ENCODE measurements at regions not wholly inside any gene's neighbourhood (a gene's known extent, or its start where the extent isn't known, plus 50 kb on each side); places are given as distances from the start of the nearest gene placed in this dataset.
"Not testable (repeated sequence)": the region's sequence is repeated elsewhere in the genome, so short reads cannot be mapped to it uniquely, and the experiment has no call there.

DNA sequence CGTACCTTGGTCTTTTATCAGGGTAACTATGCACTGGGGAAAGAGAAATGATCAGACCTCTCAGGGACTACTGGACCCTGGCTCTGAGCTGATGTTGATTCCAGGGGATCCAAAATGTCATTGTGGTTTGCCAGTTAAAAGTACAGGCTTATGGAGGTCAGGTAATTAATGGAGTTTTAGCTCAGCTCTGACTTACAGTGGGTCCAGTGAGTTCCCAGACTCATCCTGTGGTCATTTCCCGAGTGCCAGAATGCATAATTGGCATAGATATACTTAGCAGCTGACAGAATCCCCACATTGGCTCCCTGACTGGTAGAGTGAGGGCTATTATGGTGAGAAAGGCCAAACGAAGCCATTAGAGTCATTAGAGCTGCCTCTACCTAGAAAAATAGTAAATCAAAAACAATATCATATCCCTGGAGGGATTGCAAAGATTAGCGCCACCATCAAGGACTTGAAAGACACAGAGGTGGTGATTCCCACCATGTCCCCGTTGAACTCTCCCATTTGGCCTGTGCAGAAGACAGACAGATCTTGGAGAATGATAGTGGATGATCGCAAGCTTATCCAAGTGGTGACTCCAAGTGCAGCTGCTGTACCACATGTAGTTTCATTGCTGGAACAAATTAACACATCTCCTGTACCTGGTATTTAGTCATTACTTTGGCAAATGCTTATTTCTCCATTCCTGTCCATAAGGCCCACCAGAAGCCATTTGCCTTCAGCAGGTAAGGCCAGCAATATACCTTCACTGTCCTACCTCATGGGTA, 152.4 kb downstream of the THBS2 start:
- DNase-seq (ENCODE audit: low spot score): no peak

DNA sequence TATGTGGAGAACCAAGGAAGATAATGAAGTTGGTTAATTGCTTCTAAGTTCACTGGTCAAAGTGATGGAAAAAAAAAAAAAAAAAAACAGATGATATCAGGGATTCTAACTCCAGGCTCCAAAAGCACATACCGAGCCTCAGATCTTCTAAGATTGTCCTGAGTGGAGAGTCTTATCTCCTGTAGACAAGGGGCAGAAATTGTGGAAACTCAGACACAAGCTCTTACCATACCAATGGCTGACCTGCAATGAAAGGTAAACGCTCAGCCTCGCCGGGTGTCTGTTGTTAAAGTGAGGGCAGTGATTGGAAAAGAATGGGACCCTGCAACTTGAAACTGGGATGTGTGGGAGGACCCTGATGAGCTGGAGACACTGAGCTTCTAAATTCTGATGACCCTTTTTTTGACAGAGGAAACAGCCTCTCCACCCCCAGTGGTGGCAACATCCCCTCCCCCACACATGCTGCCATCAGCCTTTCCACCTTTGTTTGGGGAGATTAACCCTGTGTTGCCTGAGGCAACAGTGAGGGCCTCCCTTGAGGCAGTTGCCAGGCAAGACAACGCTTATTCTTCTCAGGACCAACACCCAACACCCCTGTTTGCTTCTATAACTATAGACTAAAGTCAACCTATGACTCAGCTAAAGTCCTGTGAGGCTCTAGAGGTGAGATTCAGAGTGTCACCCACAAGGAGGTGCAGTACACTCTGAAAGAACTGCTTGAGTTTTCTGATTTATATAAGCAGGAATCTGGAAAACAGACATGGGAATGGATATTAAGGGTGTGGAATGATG, 154.0 kb downstream of the THBS2 start:
- DNase-seq (ENCODE audit: low spot score): no peak

DNA sequence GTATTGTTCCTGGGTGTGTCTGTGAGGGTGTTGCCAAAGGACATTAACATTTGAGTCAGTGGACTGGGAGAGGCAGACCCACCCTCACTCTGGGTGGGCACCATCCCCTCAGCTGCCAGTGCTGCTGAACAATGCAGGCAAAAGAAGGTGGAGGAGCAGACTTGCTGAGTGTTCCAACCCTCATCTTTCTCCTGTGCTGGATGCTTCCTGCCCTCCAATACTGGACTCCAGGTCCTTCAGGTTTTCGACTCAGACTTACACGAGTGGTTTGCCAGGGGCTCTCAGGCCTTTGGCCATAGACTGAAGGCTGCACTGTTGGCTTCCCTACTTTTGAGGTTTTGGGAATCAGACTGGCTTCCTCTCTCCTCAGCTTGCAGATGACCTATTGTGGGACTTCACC, 155.0 kb downstream of the THBS2 start:
- not testable (repeated sequence) for DNase-seq (ENCODE audit: low spot score)

DNA sequence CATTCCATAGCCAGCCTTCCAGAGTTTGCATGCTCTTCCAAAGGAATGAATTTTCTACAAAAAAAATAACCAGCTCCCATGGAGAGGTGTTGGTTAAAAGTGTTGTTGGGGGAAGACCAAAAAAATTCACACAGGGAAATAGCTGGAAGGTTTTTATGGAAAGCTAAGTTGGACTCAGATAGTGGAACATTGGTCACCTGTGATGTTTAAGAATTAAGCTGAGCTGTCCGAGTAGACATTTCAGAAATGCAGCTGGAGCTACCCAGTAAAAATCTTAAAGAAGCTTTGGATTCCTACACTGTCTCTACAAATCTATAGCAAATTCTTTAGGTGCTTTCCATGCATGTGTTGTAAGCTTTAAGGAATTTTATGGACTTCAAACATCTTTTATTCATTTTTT, 155.5 kb downstream of the THBS2 start:
- no peak for DNase-seq (ENCODE audit: low spot score)

DNA sequence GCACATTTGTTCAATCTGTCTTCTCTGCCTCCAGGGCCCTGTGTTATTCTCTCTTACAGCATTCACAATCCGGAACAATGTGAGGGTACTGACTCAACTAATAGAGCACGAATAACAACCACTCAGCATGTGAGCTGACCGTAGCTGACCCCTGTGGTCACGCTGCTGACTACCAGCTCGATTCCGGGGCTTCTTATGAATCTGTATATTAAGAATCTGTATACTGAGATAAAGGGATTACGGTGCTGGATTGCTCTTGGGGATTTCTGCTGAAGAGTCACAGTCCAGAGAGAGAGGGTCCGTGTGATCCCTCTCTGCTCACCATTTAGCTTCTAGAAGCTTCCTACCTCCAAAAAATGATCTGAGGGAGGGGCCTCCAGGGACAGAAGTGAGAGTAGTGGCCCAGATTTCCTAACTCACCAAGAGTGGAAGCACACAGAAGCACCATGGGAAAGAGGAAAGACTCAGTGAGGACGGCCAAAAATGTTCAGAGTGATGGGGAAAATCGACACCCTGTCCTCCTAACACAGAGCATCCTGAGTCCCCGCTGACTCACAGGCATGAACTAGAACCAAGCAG, 156.2 kb downstream of the THBS2 start:
- DNase-seq (ENCODE audit: low spot score): no peak

GRCh38 chr6:169096388-169096787, 157.3 kb downstream of the THBS2 start:
- DNase-seq (ENCODE audit: low spot score): no peak

- no peak for DNase-seq (ENCODE audit: low spot score)
Observed at GRCh38 chr6:169095153-169095552, 158.5 kb downstream of the THBS2 start.

DNA sequence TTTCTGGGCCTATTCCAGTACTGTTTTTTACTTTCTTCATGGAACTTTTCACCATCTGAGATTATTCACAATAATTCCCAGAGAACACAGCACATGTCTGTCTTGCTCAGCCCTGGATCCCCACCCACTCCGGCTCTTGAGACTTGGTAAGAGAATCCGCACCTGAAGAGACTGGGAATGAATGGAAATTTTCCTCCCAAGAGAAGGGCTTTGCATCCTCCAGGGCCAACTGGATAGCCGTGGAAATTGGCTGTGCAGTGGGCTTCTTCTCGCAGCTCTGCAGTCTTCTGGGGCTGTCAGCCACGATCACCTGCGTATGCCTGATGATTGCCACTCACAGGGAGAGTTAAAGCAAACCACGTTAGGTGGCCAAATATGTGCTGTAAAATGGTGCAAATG, 159.1 kb downstream of the THBS2 start:
- no peak for DNase-seq (ENCODE audit: low spot score)

DNA sequence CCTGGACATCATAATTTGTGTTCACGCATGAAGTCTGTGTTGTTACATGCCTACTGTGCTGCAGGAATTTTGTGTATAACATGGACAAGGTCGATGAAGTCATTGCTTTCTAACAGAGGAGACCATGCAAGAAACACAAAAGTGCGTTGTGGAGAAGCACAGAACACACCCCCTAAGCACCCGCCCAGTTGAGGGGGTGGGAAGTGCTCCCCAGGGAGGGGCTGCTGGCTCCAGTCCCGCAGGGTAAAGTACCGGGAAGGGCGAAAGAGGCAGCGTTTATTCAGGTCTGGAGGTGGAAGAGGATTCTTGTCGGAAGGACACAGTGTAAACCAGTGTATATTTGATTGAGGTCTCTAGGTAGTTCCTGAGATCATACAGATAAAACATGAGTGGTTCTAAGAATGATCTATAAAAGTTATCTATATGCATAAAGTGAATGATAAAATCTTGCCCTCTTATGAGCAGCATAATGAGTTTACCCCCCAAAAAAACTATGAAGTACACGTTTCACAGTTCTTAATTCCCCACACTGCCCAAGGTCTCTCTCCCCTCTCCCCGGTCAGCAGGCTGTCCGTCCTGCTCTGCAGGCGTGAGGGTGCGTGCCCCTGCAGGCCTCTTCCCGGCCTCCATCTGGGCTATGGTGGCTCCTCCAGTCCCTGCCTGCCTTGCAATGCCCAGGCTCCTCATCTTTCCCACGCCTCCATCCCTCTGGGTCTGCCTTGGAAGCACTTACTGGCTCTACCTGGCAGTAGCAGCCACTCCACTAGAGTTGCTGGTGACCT, 159.7 kb downstream of the THBS2 start:
- no peak for DNase-seq (ENCODE audit: low spot score)

- DNase-seq (ENCODE audit: low spot score): no peak
Observed at GRCh38 chr6:169093066-169093723, 160.5 kb downstream of the THBS2 start.

DNA sequence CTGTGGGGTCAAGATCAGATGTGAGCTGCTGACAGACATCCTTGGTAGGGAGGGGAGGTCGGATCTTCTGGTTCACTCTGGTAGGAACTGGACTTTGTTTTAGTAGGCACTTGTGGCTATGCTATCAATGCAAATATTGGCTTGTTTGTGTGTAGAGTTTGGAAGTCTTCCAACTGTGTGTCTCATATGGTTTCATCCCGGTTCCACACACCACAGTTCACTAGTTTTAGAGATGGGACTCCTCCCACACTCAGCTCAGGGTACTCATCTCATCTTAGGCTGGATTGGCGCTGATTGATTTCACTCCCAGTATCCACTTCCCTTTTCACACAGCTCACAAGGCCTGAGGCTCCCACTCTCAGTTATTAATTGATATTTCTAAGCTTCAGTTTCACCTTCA, 161.3 kb downstream of the THBS2 start:
- DNase-seq (ENCODE audit: low spot score): no peak

DNA sequence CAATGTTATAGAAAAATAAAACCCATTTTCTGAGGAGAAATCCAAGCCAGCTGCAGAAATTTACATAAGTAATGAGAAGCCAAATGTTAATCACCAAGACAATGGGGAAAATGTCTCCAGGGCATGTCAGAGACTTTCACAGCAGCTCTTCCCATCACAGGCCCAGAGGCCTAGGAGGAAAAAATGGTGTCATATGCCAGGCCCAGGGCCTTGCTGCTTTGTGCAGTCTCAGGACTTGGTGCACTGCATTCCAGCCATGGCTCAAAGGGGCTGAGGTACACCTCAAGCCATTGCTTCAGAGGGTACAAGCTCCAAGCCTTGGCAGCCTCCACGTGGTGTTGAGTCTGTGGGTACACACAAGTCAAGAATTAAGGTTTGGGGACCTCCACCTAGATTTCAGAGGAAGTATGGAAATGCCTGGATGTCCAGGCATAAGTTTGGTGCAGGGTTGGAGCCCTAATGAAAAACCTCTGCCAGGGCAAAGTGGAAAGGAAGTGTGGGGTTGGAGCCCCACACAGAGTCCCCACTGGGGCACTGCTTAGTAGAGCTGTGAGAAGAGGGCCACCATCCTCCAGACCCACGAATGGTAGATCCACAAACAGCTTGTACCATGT, 163.0 kb downstream of the THBS2 start:
- DNase-seq (ENCODE audit: low spot score): not testable (repeated sequence)

DNA sequence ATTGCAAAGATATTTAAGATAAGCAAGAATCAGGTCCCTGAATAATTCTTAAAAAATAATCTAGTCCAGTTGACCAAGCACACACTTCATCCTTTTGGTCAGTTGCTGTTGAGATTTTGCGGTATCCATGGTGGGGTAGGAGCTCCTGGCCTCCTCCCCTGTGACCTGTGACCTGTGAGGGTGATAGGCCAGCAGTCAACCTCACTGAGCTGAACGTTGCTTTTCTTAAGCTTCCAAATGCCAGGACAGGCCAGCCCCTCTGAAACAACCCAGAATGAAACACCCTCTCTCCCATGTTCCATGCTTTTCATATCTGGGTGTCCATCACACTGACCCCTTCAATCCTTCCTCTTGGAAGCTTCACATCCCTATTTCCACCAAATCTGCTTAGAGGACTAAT, 164.9 kb downstream of the THBS2 start:
- DNase-seq (ENCODE audit: low spot score): no peak

GRCh38 chr6:169087443-169088041, 166.1 kb downstream of the THBS2 start:
- DNase-seq (ENCODE audit: low spot score): no peak

- not testable (repeated sequence) for DNase-seq (ENCODE audit: low spot score)
Observed at GRCh38 chr6:169086616-169087015, 167.0 kb downstream of the THBS2 start.

GRCh38 chr6:169086020-169086419, 167.6 kb downstream of the THBS2 start:
- DNase-seq (ENCODE audit: low spot score): no peak

- DNase-seq (ENCODE audit: low spot score): no peak
Observed at GRCh38 chr6:169085466-169085865, 168.2 kb downstream of the THBS2 start.

DNA sequence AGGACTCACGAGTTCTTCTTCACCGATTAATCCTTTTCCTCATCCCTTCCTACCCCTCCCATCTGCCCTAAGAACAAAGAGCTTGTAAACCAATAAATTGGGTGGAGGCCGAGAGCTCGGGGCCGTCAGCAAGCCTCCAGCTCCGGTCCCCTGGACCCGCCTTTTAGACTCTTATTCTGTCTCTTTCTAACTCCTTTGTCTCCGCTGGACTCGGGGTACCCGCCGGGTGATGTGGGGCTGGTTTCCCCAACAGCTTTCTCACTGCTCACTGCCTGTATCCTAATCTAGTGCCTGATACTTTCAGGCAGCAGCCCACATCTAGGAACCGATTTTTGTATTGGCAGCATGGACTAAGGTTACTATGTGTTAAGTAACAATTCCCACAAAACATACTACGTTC, 169.1 kb downstream of the THBS2 start:
- DNase-seq (ENCODE audit: low spot score): not testable (repeated sequence)

DNA sequence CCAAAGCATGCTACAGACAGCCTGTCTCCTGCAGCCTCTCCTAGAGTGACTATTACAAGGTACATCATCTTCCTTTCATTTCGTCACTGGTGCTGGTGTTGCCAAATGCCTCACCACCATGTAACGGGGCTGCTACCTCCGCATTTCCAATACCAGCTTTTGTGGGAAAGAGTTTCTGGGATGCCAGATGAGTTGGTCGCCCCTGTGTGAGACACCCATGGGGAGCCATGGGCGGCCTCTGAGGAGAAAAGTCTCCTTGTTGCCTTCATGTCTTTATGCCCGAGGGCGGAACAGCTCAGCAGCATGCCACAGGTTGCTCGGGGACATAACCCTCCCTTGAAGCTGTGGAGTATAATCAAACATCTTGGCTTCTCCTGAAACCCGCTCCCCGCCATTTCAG, 169.6 kb downstream of the THBS2 start:
- no peak for DNase-seq (ENCODE audit: low spot score)

DNA sequence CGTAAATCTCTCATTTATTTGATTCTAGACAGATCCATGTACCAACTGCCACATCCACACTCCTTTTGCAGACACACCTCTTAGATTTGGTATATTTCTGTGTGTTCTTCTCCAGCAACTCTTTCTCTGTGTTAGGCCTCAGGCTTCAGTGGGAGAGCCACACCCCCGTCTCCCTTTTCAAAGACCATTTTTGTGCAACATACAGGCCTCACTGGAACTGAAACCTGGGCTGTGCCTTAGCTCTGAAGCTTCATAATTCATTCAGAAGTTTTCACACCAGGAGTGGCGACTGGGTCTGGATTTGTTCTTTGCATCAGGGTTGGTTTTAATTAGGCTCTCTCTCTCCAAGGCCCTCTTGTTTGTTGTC, 170.2 kb downstream of the THBS2 start:
- no peak for DNase-seq (ENCODE audit: low spot score)
